ENCODE measurements at regions not wholly inside any gene's neighbourhood (a gene's known extent, or its start where the extent isn't known, plus 50 kb on each side); places are given as distances from the start of the nearest gene placed in this dataset.
"Not testable (repeated sequence)": the region's sequence is repeated elsewhere in the genome, so short reads cannot be mapped to it uniquely, and the experiment has no call there.

- H3K36me3 ChIP-seq (ENCODE audit: insufficient read depth, low read length); DNase-seq; ATAC-seq (ENCODE audit: poor library complexity); H3K4me3 Mint-ChIP-seq; POLR2A ChIA-PET; CTCF ChIA-PET; H3K27ac Mint-ChIP-seq; H3K36me3 Mint-ChIP-seq (ENCODE audit: low read depth); H3K9me3 ChIP-seq (ENCODE audit: control insufficient read depth in 1 of 2, insufficient read depth in 1 of 2, low read length in 2 of 2); H3K27me3 ChIP-seq (ENCODE audit: control insufficient read depth in 1 of 2, insufficient read depth in 2 of 2, low read length in 2 of 2); H3K4me1 Mint-ChIP-seq (ENCODE audit: low read depth); H3K9me3 Mint-ChIP-seq; H3K27ac ChIP-seq (ENCODE audit: low read depth in 1 of 2, low read length in 2 of 2); H3K4me1 ChIP-seq (ENCODE audit: insufficient read depth, low read length); H3K27me3 Mint-ChIP-seq; intact Hi-C loops (cut with DNase I, micrococcal nuclease); H3K4me3 ChIP-seq (ENCODE audit: low read length): not testable (repeated sequence)
These were observed 1474.5 kb upstream of the TPTE start for GRCh38 chr21:9046870-9047269.

DNA sequence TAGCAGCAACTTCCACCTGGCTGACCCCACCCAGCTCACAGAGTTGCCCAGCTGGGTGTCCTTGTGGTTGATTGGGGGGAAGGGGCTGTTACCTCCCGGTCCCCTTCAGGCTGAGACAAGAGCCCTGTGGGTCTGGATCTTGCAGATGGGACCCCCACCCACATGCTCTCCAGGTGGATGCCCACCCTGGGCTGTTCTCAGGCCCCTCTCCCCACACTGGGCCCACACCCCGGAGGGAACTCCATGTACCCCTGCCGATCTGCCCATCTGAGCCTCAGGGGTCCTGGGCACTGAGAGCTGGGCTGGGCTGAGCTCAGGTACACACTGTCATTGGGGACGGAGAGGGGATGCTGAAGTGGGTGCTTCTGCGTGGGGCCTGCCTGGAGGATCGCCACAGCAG lies 1453.9 kb upstream of the TPTE start:
- H3K9me3 ChIP-seq (ENCODE audit: control insufficient read depth in 1 of 2, insufficient read depth in 1 of 2, low read length in 2 of 2); H3K4me3 ChIP-seq (ENCODE audit: low read length); H3K4me1 Mint-ChIP-seq (ENCODE audit: low read depth); POLR2A ChIA-PET; ATAC-seq (ENCODE audit: poor library complexity); DNase-seq; H3K27me3 ChIP-seq (ENCODE audit: control insufficient read depth in 1 of 2, insufficient read depth in 2 of 2, low read length in 2 of 2); H3K36me3 ChIP-seq (ENCODE audit: insufficient read depth, low read length); H3K9me3 Mint-ChIP-seq; H3K27ac ChIP-seq (ENCODE audit: low read depth in 1 of 2, low read length in 2 of 2); H3K27me3 Mint-ChIP-seq; H3K4me1 ChIP-seq (ENCODE audit: insufficient read depth, low read length); CTCF ChIA-PET; H3K27ac Mint-ChIP-seq; intact Hi-C loops (cut with DNase I, micrococcal nuclease); H3K4me3 Mint-ChIP-seq; H3K36me3 Mint-ChIP-seq (ENCODE audit: low read depth): not testable (repeated sequence)

DNA sequence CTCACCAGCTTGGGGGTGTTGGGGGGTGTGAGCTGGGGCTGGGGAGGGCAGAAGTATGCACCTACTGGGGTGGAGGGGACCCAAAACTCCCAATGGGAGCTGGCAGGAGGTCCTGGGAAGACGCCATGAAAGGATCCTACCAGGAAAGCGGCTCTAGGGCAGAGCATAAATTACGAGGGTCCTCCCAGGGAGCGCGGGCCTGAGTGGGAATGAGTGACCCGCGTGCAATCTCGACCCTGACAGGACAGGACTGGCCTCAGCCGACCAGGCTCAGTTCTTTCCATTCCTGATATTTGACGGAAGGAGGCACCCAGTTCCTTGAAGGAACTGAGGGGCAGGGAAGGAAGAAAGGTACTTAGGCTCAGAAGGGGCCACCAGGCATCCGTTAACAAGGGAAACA lies 1452.8 kb upstream of the TPTE start:
- H3K9me3 Mint-ChIP-seq; ATAC-seq (ENCODE audit: poor library complexity); CTCF ChIA-PET: not testable (repeated sequence)

DNA sequence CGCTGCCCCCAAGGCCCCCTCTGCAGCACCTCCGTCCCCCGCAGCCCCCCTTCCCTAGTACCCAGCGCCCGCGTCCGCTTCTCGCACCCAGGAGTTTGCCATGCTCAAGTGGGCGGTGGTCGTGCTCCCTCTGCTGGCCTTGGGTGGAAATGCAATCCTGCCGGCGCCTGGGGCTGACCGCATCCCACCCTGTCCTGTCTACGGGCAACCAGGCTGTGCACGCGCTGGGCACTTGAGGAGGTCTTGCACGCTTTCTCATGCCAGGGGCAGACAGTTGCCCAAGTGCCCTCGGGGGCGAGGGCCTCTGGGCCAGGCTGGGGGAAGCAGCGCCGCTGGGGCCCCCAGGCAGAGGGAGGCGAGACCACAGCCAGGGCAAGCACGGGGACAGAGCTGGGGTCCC lies 1450.7 kb upstream of the TPTE start:
- H3K27ac Mint-ChIP-seq; H3K27me3 Mint-ChIP-seq; H3K4me3 Mint-ChIP-seq; DNase-seq; POLR2A ChIA-PET; H3K4me1 ChIP-seq (ENCODE audit: insufficient read depth, low read length); H3K9me3 ChIP-seq (ENCODE audit: control insufficient read depth in 1 of 2, insufficient read depth in 1 of 2, low read length in 2 of 2); H3K27ac ChIP-seq (ENCODE audit: low read depth in 1 of 2, low read length in 2 of 2); H3K9me3 Mint-ChIP-seq; intact Hi-C loops (cut with DNase I, micrococcal nuclease); CTCF ChIA-PET; H3K36me3 ChIP-seq (ENCODE audit: insufficient read depth, low read length); H3K4me1 Mint-ChIP-seq (ENCODE audit: low read depth); H3K27me3 ChIP-seq (ENCODE audit: control insufficient read depth in 1 of 2, insufficient read depth in 2 of 2, low read length in 2 of 2); ATAC-seq (ENCODE audit: poor library complexity); H3K36me3 Mint-ChIP-seq (ENCODE audit: low read depth); H3K4me3 ChIP-seq (ENCODE audit: low read length): not testable (repeated sequence)

More for the DNA sequence above, 1452.8 kb upstream of the TPTE start:
- H3K36me3 Mint-ChIP-seq (ENCODE audit: low read depth); H3K9me3 ChIP-seq (ENCODE audit: control insufficient read depth in 1 of 2, insufficient read depth in 1 of 2, low read length in 2 of 2); intact Hi-C loops (cut with DNase I, micrococcal nuclease); DNase-seq; H3K27me3 Mint-ChIP-seq; H3K27ac Mint-ChIP-seq; POLR2A ChIA-PET; H3K4me3 Mint-ChIP-seq; H3K4me1 Mint-ChIP-seq (ENCODE audit: low read depth); H3K36me3 ChIP-seq (ENCODE audit: insufficient read depth, low read length); H3K4me3 ChIP-seq (ENCODE audit: low read length); H3K27ac ChIP-seq (ENCODE audit: low read depth in 1 of 2, low read length in 2 of 2); H3K27me3 ChIP-seq (ENCODE audit: control insufficient read depth in 1 of 2, insufficient read depth in 2 of 2, low read length in 2 of 2); H3K4me1 ChIP-seq (ENCODE audit: insufficient read depth, low read length): not testable (repeated sequence)

DNA sequence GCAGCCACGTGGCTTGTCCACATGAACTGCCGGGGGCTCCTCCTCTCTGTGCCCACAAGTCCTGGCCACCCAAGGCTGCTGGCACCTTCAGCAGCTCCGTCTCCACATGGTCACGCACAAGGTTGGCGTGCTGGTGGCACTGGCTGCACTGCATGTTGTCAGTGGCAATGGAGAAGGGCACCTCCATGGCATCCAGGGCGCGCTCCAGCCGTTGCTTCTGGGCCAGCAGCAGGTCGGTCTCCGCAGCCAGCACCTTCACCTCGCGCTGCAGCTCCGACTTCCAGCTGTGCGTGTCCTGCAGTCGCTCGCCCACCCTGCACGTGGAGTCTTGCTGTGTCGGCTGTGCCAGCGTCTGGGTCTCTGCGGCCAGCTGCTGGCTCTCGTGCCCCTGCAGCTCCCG lies 1448.4 kb upstream of the TPTE start:
- intact Hi-C loops (cut with DNase I, micrococcal nuclease); H3K36me3 ChIP-seq (ENCODE audit: insufficient read depth, low read length); H3K9me3 ChIP-seq (ENCODE audit: control insufficient read depth in 1 of 2, insufficient read depth in 1 of 2, low read length in 2 of 2); POLR2A ChIA-PET; ATAC-seq (ENCODE audit: poor library complexity); DNase-seq; H3K36me3 Mint-ChIP-seq (ENCODE audit: low read depth); H3K27me3 Mint-ChIP-seq; H3K27ac Mint-ChIP-seq; H3K9me3 Mint-ChIP-seq; H3K4me1 ChIP-seq (ENCODE audit: insufficient read depth, low read length); CTCF ChIA-PET; H3K27me3 ChIP-seq (ENCODE audit: control insufficient read depth in 1 of 2, insufficient read depth in 2 of 2, low read length in 2 of 2); H3K4me1 Mint-ChIP-seq (ENCODE audit: low read depth); H3K4me3 Mint-ChIP-seq; H3K27ac ChIP-seq (ENCODE audit: low read depth in 1 of 2, low read length in 2 of 2); H3K4me3 ChIP-seq (ENCODE audit: low read length): not testable (repeated sequence)

GRCh38 chr21:9074772-9075171 lies 1446.6 kb upstream of the TPTE start:
- intact Hi-C loops (cut with DNase I, micrococcal nuclease); H3K4me1 ChIP-seq (ENCODE audit: insufficient read depth, low read length); CTCF ChIA-PET; H3K27ac Mint-ChIP-seq; H3K4me3 Mint-ChIP-seq; H3K36me3 ChIP-seq (ENCODE audit: insufficient read depth, low read length); DNase-seq; H3K4me1 Mint-ChIP-seq (ENCODE audit: low read depth); H3K27me3 ChIP-seq (ENCODE audit: control insufficient read depth in 1 of 2, insufficient read depth in 2 of 2, low read length in 2 of 2); H3K9me3 Mint-ChIP-seq; H3K4me3 ChIP-seq (ENCODE audit: low read length); POLR2A ChIA-PET; H3K36me3 Mint-ChIP-seq (ENCODE audit: low read depth); H3K27ac ChIP-seq (ENCODE audit: low read depth in 1 of 2, low read length in 2 of 2); H3K27me3 Mint-ChIP-seq; ATAC-seq (ENCODE audit: poor library complexity); H3K9me3 ChIP-seq (ENCODE audit: control insufficient read depth in 1 of 2, insufficient read depth in 1 of 2, low read length in 2 of 2): not testable (repeated sequence)

- POLR2A ChIA-PET; H3K27me3 ChIP-seq (ENCODE audit: control insufficient read depth in 1 of 2, insufficient read depth in 2 of 2, low read length in 2 of 2); H3K9me3 ChIP-seq (ENCODE audit: control insufficient read depth in 1 of 2, insufficient read depth in 1 of 2, low read length in 2 of 2); intact Hi-C loops (cut with DNase I, micrococcal nuclease); CTCF ChIA-PET; DNase-seq; H3K4me1 ChIP-seq (ENCODE audit: insufficient read depth, low read length); H3K36me3 ChIP-seq (ENCODE audit: insufficient read depth, low read length); H3K4me3 Mint-ChIP-seq; H3K9me3 Mint-ChIP-seq; H3K36me3 Mint-ChIP-seq (ENCODE audit: low read depth); ATAC-seq (ENCODE audit: poor library complexity); H3K4me3 ChIP-seq (ENCODE audit: low read length); H3K4me1 Mint-ChIP-seq (ENCODE audit: low read depth); H3K27ac ChIP-seq (ENCODE audit: low read depth in 1 of 2, low read length in 2 of 2); H3K27ac Mint-ChIP-seq; H3K27me3 Mint-ChIP-seq: not testable (repeated sequence)
These were observed 1438.1 kb upstream of the TPTE start for GRCh38 chr21:9083091-9083826.
